Lower leg skin (tissue), 3 donors: ENCODE measurements at regions not wholly inside any gene's neighbourhood (a gene's known extent, or its start where the extent isn't known, plus 50 kb on each side); places are given as distances from the start of the nearest gene placed in this dataset.

Experiments
- CTCF ChIP-seq, 3 donors: fragments of 450-650 bp; IDR thresholded peaks; one replicate each; pipeline ENCODE4 v1.5.1; 2016; ENCODE audit warnings: antibody characterized with exemption in 3 of 3, mild to moderate bottlenecking in 3 of 3, moderate library complexity in 2 of 3
- POLR2A ChIP-seq, 2 donors: fragments of 450-650 bp; IDR thresholded peaks; one replicate each; pipeline ENCODE4 v1.6.1; 2016 to 2017; ENCODE audit warnings: antibody characterized with exemption in 2 of 2, mild to moderate bottlenecking in 1 of 2, moderate library complexity in 1 of 2

GRCh38 chr6:85191656-85192055 lies 258.2 kb upstream of the NT5E start:
- TF ChIP-seq CTCF (IDR thresholded peaks at IDR 0.05): no peak
- no peak for TF ChIP-seq POLR2A (IDR thresholded peaks at IDR 0.05)
